ENCODE measurements at regions not wholly inside any gene's neighbourhood (a gene's known extent, or its start where the extent isn't known, plus 50 kb on each side); places are given as distances from the start of the nearest gene placed in this dataset.

DNA sequence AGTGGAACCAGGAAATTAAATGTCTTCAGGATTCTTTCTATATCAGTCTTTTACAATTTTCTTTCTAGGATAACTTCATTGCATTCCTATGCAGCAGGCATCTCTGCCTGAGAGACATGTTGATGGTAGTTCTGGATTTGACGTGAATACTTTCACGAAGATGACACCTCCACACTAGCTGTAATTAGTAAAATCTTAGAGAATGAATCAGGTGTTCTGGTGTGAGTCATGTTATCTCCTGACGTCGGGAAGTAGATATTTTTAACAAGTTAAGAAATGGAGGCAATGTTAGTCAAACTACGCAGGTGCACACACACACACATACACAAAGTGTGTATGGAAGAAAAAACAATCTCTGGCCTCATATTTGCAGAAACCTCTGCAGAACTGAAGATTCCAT, 1661.3 kb upstream of the MIR17HG start:
- no peaks in the 10 kb centered on the region for H3K9me3 ChIP-seq (ENCODE audit: control insufficient read depth, low read length)
- no peaks in the 10 kb centered on the region for H3K4me1 ChIP-seq (ENCODE audit: control insufficient read depth, insufficient read depth, low read length, poor library complexity, severe bottlenecking)
- no peaks in the 10 kb centered on the region for H3K27me3 ChIP-seq (replicated peaks; ENCODE audit: control insufficient read depth, insufficient read depth, low read length, poor library complexity, severe bottlenecking)
- no peaks in the 10 kb centered on the region for H3K36me3 ChIP-seq (ENCODE audit: control insufficient read depth, insufficient read depth, low read length)
- no peak overlapping the region for H3K27ac ChIP-seq (ENCODE audit: insufficient read depth, low read length, poor library complexity, severe bottlenecking)
- H3K4me3 ChIP-seq (ENCODE audit: insufficient read depth, low read depth, low read length, poor library complexity, severe bottlenecking), result no peak overlapping the region
- DNase-seq, result no peak

DNA sequence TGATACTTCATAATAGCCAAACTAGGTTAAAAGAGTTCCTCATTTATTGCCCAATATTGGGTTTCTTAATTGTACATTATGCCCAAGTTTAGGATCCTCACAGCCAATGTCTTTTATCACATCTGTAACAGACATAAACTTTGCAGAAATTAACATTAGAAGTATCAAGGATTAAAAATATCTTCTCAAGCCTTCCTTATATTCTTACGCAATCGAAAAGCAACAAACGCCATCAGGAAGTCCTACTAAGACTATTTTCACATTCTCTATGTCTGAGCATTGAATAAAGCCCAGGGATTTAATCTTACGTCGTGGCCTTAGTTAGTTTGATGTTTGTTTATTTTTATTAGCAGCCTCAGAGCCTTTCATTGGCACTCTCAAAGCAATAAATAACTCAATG, 1660.4 kb upstream of the MIR17HG start:
- H3K36me3 ChIP-seq (ENCODE audit: control insufficient read depth, insufficient read depth, low read length), result no peaks in the 10 kb centered on the region
- no peak overlapping the region for H3K4me3 ChIP-seq (ENCODE audit: insufficient read depth, low read depth, low read length, poor library complexity, severe bottlenecking)
- H3K4me1 ChIP-seq (ENCODE audit: control insufficient read depth, insufficient read depth, low read length, poor library complexity, severe bottlenecking), result no peaks in the 10 kb centered on the region
- DNase-seq, result no peak
- no peaks in the 10 kb centered on the region for H3K9me3 ChIP-seq (ENCODE audit: control insufficient read depth, low read length)
- no peaks in the 10 kb centered on the region for H3K27me3 ChIP-seq (replicated peaks; ENCODE audit: control insufficient read depth, insufficient read depth, low read length, poor library complexity, severe bottlenecking)
- H3K27ac ChIP-seq (ENCODE audit: insufficient read depth, low read length, poor library complexity, severe bottlenecking), result no peak overlapping the region

DNA sequence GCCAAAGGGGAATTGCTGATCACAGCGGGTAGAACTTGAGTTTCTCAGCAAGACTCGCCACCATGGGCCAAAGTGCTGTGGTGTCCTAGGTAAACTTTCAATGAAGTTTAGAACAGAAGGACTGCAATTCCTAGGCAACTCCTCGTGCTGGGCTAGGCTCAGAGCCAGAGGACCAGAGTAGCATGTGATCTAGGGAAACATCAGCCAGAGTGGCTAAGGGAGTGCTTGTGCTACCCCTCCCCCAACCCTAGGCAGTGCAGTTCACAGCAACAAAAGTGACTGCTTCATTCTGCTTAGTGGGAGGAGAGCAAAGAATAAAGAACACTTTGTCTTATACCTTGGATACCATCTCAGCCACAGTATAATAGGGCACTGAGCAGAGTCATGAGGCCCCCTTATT, 1658.6 kb upstream of the MIR17HG start:
- H3K36me3 ChIP-seq (ENCODE audit: control insufficient read depth, insufficient read depth, low read length), result no peaks in the 10 kb centered on the region
- H3K4me1 ChIP-seq (ENCODE audit: control insufficient read depth, insufficient read depth, low read length, poor library complexity, severe bottlenecking), result no peaks in the 10 kb centered on the region
- no peak overlapping the region for H3K27ac ChIP-seq (ENCODE audit: insufficient read depth, low read length, poor library complexity, severe bottlenecking)
- no peaks in the 10 kb centered on the region for H3K27me3 ChIP-seq (replicated peaks; ENCODE audit: control insufficient read depth, insufficient read depth, low read length, poor library complexity, severe bottlenecking)
- no peak for DNase-seq
- H3K9me3 ChIP-seq (ENCODE audit: control insufficient read depth, low read length), result no peaks in the 10 kb centered on the region
- H3K4me3 ChIP-seq (ENCODE audit: insufficient read depth, low read depth, low read length, poor library complexity, severe bottlenecking), result no peak overlapping the region

DNA sequence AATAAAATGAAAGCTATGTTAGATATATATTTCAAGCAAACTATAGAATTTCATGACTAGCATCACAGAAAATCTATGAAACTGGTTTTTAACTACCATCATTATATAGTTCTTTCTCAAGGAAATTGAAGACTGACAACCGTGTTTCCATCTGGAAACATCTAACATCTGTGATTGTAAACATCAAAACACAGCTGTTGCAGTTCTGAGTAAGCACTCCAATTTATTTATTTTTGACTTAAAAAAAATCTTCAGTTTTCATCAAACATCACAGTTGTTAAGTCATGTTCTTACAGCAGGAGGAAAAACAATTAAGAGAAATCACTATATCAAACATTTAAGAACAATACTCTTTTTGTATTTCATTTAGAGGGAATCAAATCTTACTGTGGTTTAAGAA, 1653.0 kb upstream of the MIR17HG start:
- Histone ChIP-seq H3K4me1 (ENCODE audit: control insufficient read depth, insufficient read depth, low read length, poor library complexity, severe bottlenecking) (no peaks in the 10 kb centered on the region), H3K27me3 (replicated peaks; ENCODE audit: control insufficient read depth, insufficient read depth, low read length, poor library complexity, severe bottlenecking) (no peaks in the 10 kb centered on the region), H3K9me3 (ENCODE audit: control insufficient read depth, low read length) (peaks cover 2% of the 10 kb centered on the region), H3K36me3 (ENCODE audit: control insufficient read depth, insufficient read depth, low read length) (no peaks in the 10 kb centered on the region), H3K27ac (ENCODE audit: insufficient read depth, low read length, poor library complexity, severe bottlenecking) (no peak overlapping the region), H3K4me3 (ENCODE audit: insufficient read depth, low read depth, low read length, poor library complexity, severe bottlenecking) (no peak overlapping the region)
- no peak for DNase-seq

DNA sequence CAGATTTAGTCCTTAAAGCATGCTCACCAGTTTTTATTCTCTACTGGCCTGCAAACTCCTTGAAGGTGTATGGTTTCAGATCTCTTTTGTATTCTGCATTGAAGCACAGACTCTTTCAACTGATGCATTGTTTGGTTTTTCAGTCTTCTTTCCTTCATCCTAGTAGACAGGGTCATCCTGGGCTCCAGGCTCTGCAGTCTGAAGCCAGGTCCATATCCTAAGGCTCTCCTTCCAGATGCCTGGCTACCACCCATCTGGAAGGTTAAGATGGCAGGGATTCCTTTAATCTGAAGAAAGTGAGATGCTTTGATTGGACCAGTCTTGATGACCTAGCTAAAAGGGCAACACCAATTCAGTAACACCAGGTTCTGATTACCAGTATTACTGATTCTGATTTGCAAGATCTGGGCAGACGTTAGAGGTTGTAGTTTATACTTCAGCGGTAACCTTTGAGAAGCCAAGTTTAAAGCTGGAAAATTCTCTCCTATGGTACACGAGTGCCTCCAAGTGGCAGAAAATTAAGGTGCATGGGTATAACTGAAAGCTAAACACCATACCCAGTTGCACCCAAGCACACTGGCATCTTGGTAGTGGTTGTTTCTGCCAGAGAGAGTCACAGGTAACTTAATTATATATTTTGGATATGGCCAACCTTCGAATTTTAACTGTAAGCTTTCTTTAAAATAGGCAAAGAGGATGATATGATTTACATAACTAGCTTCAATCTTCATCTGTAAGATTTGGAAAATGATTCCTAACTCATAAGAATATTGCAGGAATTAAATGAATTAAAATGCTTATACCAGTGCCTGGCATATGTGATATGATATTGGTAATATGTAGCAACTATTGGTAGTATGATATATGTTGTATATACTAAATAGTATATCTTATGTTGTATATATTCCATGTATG, 1651.9 kb upstream of the MIR17HG start:
- Histone ChIP-seq H3K27ac (ENCODE audit: insufficient read depth, low read length, poor library complexity, severe bottlenecking) (no peak overlapping the region), H3K27me3 (replicated peaks; ENCODE audit: control insufficient read depth, insufficient read depth, low read length, poor library complexity, severe bottlenecking) (no peaks in the 10 kb centered on the region), H3K4me3 (ENCODE audit: insufficient read depth, low read depth, low read length, poor library complexity, severe bottlenecking) (no peak overlapping the region), H3K4me1 (ENCODE audit: control insufficient read depth, insufficient read depth, low read length, poor library complexity, severe bottlenecking) (no peaks in the 10 kb centered on the region), H3K36me3 (ENCODE audit: control insufficient read depth, insufficient read depth, low read length) (no peaks in the 10 kb centered on the region), H3K9me3 (ENCODE audit: control insufficient read depth, low read length) (peaks cover 2% of the 10 kb centered on the region)
- no peak for DNase-seq

DNA sequence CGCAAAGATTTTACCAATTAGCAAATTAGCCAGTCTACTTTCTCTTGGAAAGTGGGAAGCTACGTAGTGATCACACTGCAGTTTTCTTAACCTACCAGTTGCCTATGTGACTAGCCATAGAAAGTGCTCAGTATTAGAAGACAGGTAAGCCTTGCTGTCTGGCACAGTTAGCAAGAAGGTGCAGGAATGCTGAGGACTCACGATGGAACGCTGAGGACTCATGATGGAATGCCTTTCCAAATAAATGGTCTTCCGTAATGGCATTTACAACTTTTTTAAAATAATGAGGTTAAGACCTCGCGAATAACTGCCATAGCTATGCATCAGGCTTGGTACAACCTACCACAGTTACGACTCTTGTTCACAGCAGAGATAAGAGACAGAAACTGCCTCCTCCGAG, 1645.6 kb upstream of the MIR17HG start:
- H3K4me3 ChIP-seq (ENCODE audit: insufficient read depth, low read depth, low read length, poor library complexity, severe bottlenecking), result no peak overlapping the region
- H3K36me3 ChIP-seq (ENCODE audit: control insufficient read depth, insufficient read depth, low read length), result no peaks in the 10 kb centered on the region
- no peaks in the 10 kb centered on the region for H3K27me3 ChIP-seq (replicated peaks; ENCODE audit: control insufficient read depth, insufficient read depth, low read length, poor library complexity, severe bottlenecking)
- no peak for DNase-seq
- H3K9me3 ChIP-seq (ENCODE audit: control insufficient read depth, low read length), result no peaks in the 10 kb centered on the region
- H3K27ac ChIP-seq (ENCODE audit: insufficient read depth, low read length, poor library complexity, severe bottlenecking), result no peak overlapping the region
- H3K4me1 ChIP-seq (ENCODE audit: control insufficient read depth, insufficient read depth, low read length, poor library complexity, severe bottlenecking), result no peaks in the 10 kb centered on the region

DNA sequence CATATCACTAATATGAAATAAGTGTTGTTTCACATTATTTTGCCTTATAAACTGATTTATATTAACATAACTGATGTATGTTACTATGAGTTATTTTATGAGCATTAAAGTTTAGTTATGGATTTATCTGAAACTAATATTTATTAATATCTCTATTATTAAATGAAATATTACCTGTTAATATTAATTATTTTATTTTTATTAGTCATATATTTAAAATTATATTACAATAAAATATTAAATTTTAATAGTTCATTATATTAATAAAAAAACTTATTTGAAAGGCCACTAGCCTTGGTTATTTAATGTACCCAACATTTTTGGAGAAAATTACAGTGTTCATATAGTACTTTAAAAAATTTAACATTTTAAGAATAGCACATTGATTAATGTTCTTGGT, 1643.4 kb upstream of the MIR17HG start:
- no peak for DNase-seq
- Histone ChIP-seq H3K27ac (ENCODE audit: insufficient read depth, low read length, poor library complexity, severe bottlenecking) (no peak overlapping the region), H3K4me1 (ENCODE audit: control insufficient read depth, insufficient read depth, low read length, poor library complexity, severe bottlenecking) (no peaks in the 10 kb centered on the region), H3K27me3 (replicated peaks; ENCODE audit: control insufficient read depth, insufficient read depth, low read length, poor library complexity, severe bottlenecking) (no peaks in the 10 kb centered on the region), H3K36me3 (ENCODE audit: control insufficient read depth, insufficient read depth, low read length) (no peaks in the 10 kb centered on the region), H3K4me3 (ENCODE audit: insufficient read depth, low read depth, low read length, poor library complexity, severe bottlenecking) (no peak overlapping the region), H3K9me3 (ENCODE audit: control insufficient read depth, low read length) (no peaks in the 10 kb centered on the region)

DNA sequence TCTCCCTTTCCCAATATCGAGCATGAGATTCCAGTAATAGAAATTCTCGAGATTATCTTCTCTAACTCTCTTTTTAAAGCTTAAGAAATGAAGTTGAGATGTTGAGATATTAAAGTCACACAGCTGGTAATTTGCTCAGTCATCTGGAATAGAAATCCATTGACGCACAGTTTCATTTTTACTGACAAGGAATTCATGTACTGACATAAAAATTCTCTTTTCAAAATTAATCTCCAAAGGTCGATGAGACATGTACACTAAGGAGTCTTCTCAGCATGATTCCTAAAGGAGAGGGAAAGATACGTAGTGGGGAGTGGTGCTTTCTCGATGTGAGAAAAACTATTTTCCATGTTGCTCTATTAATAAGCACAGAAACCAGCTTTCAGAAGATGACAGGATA, 1639.5 kb upstream of the MIR17HG start:
- no peak overlapping the region for H3K4me3 ChIP-seq (ENCODE audit: insufficient read depth, low read depth, low read length, poor library complexity, severe bottlenecking)
- no peaks in the 10 kb centered on the region for H3K9me3 ChIP-seq (ENCODE audit: control insufficient read depth, low read length)

DNA sequence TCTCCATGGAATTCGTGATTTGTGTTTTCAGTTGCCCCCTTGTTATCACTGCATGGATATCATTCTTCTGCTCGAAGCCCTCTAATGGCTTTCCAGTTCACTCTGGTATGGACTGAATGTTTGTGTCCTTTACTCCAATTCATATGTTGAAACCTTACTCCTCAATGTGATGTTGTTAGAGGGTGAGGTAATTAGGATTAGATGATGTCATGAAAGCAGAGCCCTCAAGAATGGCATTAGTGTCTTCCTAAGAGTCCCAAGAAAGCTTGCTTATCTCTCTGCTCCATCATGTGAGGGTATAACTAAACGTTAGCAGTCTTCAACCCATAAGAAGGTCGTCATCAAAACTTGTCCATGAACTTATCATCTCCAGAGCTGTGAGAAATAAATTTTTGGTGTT, 1626.3 kb upstream of the MIR17HG start:
- no peaks in the 10 kb centered on the region for H3K36me3 ChIP-seq (ENCODE audit: control insufficient read depth, insufficient read depth, low read length)

More for the DNA sequence above, 1639.5 kb upstream of the MIR17HG start:
- Histone ChIP-seq H3K4me1 (ENCODE audit: control insufficient read depth, insufficient read depth, low read length, poor library complexity, severe bottlenecking) (no peaks in the 10 kb centered on the region), H3K36me3 (ENCODE audit: control insufficient read depth, insufficient read depth, low read length) (no peaks in the 10 kb centered on the region), H3K27ac (ENCODE audit: insufficient read depth, low read length, poor library complexity, severe bottlenecking) (no peak overlapping the region), H3K27me3 (replicated peaks; ENCODE audit: control insufficient read depth, insufficient read depth, low read length, poor library complexity, severe bottlenecking) (no peaks in the 10 kb centered on the region)
- no peak for DNase-seq

DNA sequence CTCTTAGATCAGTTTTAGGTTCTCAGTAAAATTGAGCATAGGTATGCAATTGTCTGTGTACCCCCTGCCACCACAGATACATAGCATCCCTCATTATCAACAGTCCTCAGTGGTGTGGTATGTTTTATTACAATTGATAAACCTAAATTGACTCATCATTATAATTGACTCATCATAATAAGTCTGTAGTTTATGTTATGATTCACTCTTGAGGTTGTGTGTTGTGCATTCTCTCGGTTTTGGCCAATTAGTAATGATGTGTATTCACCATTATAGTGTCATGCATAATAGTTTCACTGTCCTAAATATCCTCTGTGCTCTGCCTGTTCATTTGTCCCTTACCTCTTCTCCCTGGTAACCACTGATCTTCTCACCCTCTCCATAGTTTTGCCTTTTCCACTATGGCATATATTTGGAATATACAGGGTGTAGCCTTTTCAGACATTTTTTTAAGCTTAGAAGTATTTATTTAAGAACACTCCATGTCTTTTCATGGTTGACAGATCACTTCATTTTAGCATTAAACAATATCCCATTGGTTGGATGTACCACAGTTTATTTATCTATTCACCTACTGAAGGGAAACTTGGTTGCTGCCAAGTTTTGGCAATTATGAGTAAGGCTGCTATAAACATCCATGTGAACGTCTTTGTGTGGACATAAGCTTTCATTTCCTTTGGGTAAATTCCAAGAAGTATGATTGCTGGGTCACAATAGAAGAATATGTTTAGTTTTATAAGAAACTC, 1620.6 kb upstream of the MIR17HG start:
- no peak for DNase-seq

More for the DNA sequence above, 1626.3 kb upstream of the MIR17HG start:
- no peaks in the 10 kb centered on the region for H3K27me3 ChIP-seq (replicated peaks; ENCODE audit: control insufficient read depth, insufficient read depth, low read length, poor library complexity, severe bottlenecking)
- no peak for DNase-seq
- peaks cover 3% of the 10 kb centered on the region for H3K9me3 ChIP-seq (ENCODE audit: control insufficient read depth, low read length)
- no peaks in the 10 kb centered on the region for H3K4me1 ChIP-seq (ENCODE audit: control insufficient read depth, insufficient read depth, low read length, poor library complexity, severe bottlenecking)
- H3K27ac ChIP-seq (ENCODE audit: insufficient read depth, low read length, poor library complexity, severe bottlenecking), result no peak overlapping the region
- no peak overlapping the region for H3K4me3 ChIP-seq (ENCODE audit: insufficient read depth, low read depth, low read length, poor library complexity, severe bottlenecking)

More for the DNA sequence above, 1620.6 kb upstream of the MIR17HG start:
- Histone ChIP-seq H3K27ac (ENCODE audit: insufficient read depth, low read length, poor library complexity, severe bottlenecking) (no peak overlapping the region), H3K4me1 (ENCODE audit: control insufficient read depth, insufficient read depth, low read length, poor library complexity, severe bottlenecking) (no peaks in the 10 kb centered on the region), H3K36me3 (ENCODE audit: control insufficient read depth, insufficient read depth, low read length) (no peaks in the 10 kb centered on the region), H3K4me3 (ENCODE audit: insufficient read depth, low read depth, low read length, poor library complexity, severe bottlenecking) (no peak overlapping the region), H3K27me3 (replicated peaks; ENCODE audit: control insufficient read depth, insufficient read depth, low read length, poor library complexity, severe bottlenecking) (no peaks in the 10 kb centered on the region), H3K9me3 (ENCODE audit: control insufficient read depth, low read length) (peaks cover 4% of the 10 kb centered on the region)

Data from effector memory CD4-positive, alpha-beta T cell (primary cell).